Trophoblast cell (in vitro differentiated cells and primary cell): ENCODE measurements at regions not wholly inside any gene's neighbourhood (a gene's known extent, or its start where the extent isn't known, plus 50 kb on each side); places are given as distances from the start of the nearest gene placed in this dataset.

ENCODE experiments used
- DNase-seq, 2 donors: peaks; one replicate each; pipeline ENCODE4 v3.0.0-alpha.2; 2016
- H2AFZ ChIP-seq: 2 replicates; pipeline ENCODE4 v1.6.1; 2013; ENCODE audit warnings: low read length, moderate library complexity, mild to moderate bottlenecking; ENCODE audit not compliant: insufficient read depth, poor library complexity
- H2AK5ac ChIP-seq: 2 replicates; pipeline ENCODE4 v1.6.1; 2013; ENCODE audit warnings: mild to moderate bottlenecking, low read length
- H2BK120ac ChIP-seq: 2 replicates; pipeline ENCODE4 v1.6.1; 2013; ENCODE audit warnings: low read length, mild to moderate bottlenecking, moderate library complexity; ENCODE audit not compliant: insufficient read depth, poor library complexity
- H2BK12ac ChIP-seq: 2 replicates; pipeline ENCODE4 v1.6.1; 2013; ENCODE audit warnings: mild to moderate bottlenecking, low read length, moderate library complexity
- H2BK5ac ChIP-seq: 2 replicates; pipeline ENCODE4 v1.6.1; 2013; ENCODE audit warnings: low read length, low read depth, moderate library complexity, mild to moderate bottlenecking; ENCODE audit not compliant: poor library complexity
- H3K14ac ChIP-seq: 2 replicates; pipeline ENCODE4 v1.6.1; 2013; ENCODE audit warnings: mild to moderate bottlenecking, low read length
- H3K18ac ChIP-seq: 2 replicates; pipeline ENCODE4 v1.6.1; 2013; ENCODE audit warnings: mild to moderate bottlenecking, low read length
- H3K23ac ChIP-seq: 2 replicates; pipeline ENCODE4 v1.6.1; 2013; ENCODE audit warnings: low read length
- H3K27ac ChIP-seq: 2 replicates; pipeline ENCODE4 v1.5.1; 2013; ENCODE audit warnings: low read depth, mild to moderate bottlenecking, inconsistent platforms, low read length, moderate library complexity
- H3K27me3 ChIP-seq: 2 replicates; pipeline ENCODE4 v1.6.1; 2013; ENCODE audit warnings: inconsistent platforms, mild to moderate bottlenecking, low read length, moderate library complexity; ENCODE audit not compliant: insufficient read depth
- H3K36me3 ChIP-seq, 2 experiments: 1 replicate in 1 of 2; 2 replicates in 1 of 2; pipeline ENCODE4 v1.6.1; 2013; ENCODE audit warnings: low read length in 2 of 2, mild to moderate bottlenecking in 2 of 2, moderate library complexity in 1 of 2; ENCODE audit not compliant: insufficient read depth in 2 of 2, control insufficient read depth in 1 of 2
- H3K4ac ChIP-seq: 2 replicates; pipeline ENCODE4 v1.6.1; 2013; ENCODE audit warnings: low read depth, mild to moderate bottlenecking, low read length, moderate library complexity
- H3K4me1 ChIP-seq, 2 experiments: 1 replicate in 1 of 2; 2 replicates in 1 of 2; pipeline ENCODE4 v1.6.1; 2013; ENCODE audit warnings: low read length in 2 of 2, mild to moderate bottlenecking in 2 of 2, moderate library complexity in 1 of 2; ENCODE audit not compliant: insufficient read depth in 2 of 2, control insufficient read depth in 1 of 2
- H3K4me2 ChIP-seq: 2 replicates; pipeline ENCODE4 v1.6.1; 2013; ENCODE audit warnings: inconsistent platforms, mild to moderate bottlenecking, low read length, moderate library complexity
- H3K4me3 ChIP-seq: 2 replicates; pipeline ENCODE4 v1.5.1; 2013; ENCODE audit warnings: mild to moderate bottlenecking, low read depth, low read length, inconsistent platforms
- H3K79me1 ChIP-seq: one replicate; pipeline ENCODE4 v1.6.1; 2013; ENCODE audit warnings: low read length
- H3K79me2 ChIP-seq: 2 replicates; pipeline ENCODE4 v1.6.1; 2013; ENCODE audit warnings: low read length, mild to moderate bottlenecking; ENCODE audit not compliant: control insufficient read depth, insufficient read depth, poor library complexity
- H3K9ac ChIP-seq: 2 replicates; pipeline ENCODE4 v1.6.1; 2013; ENCODE audit warnings: mild to moderate bottlenecking, low read length
- H3K9me3 ChIP-seq: 2 replicates; pipeline ENCODE4 v1.6.1; 2013; ENCODE audit warnings: low read depth, mild to moderate bottlenecking, control low read depth, inconsistent platforms, low read length; ENCODE audit not compliant: insufficient read depth
- H4K12ac ChIP-seq: 2 replicates; pipeline ENCODE4 v1.6.1; 2013; ENCODE audit warnings: low read depth, mild to moderate bottlenecking, low read length, moderate library complexity
- H4K8ac ChIP-seq: 2 replicates; pipeline ENCODE4 v1.6.1; 2013; ENCODE audit warnings: low read depth, mild to moderate bottlenecking, low read length, moderate library complexity
- H4K91ac ChIP-seq: one replicate; pipeline ENCODE4 v1.6.1; 2013; ENCODE audit warnings: low read depth, mild to moderate bottlenecking, low read length, moderate library complexity
- WGBS: extraction: QIAGEN DNeasy Blood & Tissue Kit; methylation state at CpG from one replicate; pipeline ENCODE4 v1.1.7; 2013; ENCODE audit warnings: missing lambda C conversion rate; ENCODE audit not compliant: insufficient read length, insufficient coverage; ENCODE audit errors: extremely low coverage; 5-methylcytosine and 5-hydroxymethylcytosine counted together

GRCh38 chr18:10225300-10225699 is 229.1 kb upstream of the APCDD1 start:
- no peak overlapping the region for H2BK120ac ChIP-seq
- no peak overlapping the region for H3K14ac ChIP-seq
- H2AK5ac ChIP-seq, result no peak overlapping the region
- no peak for DNase-seq
- no peaks in the 10 kb centered on the region for H3K79me2 ChIP-seq
- H3K4me3 ChIP-seq, result no peak overlapping the region
- no peak overlapping the region for H3K4me2 ChIP-seq
- WGBS, result no CpG with 5 or more reads among the region's 6 CpGs
- no peak overlapping the region for H4K12ac ChIP-seq
- H4K8ac ChIP-seq, result no peak overlapping the region
- H3K27ac ChIP-seq, result no peak overlapping the region
- no peak overlapping the region for H4K91ac ChIP-seq
- H3K4me1 ChIP-seq, result no peaks in the 10 kb centered on the region
- H3K36me3 ChIP-seq, result no peaks in the 10 kb centered on the region
- no peaks in the 10 kb centered on the region for H3K79me1 ChIP-seq
- no peak overlapping the region for H3K9ac ChIP-seq
- peaks cover 9% of the 10 kb centered on the region for H3K9me3 ChIP-seq
- no peak overlapping the region for H3K18ac ChIP-seq
- no peak overlapping the region for H3K4ac ChIP-seq
- H2AFZ ChIP-seq, result no peak overlapping the region
- no peaks in the 10 kb centered on the region for H3K27me3 ChIP-seq
- H2BK12ac ChIP-seq, result no peak overlapping the region
- no peak overlapping the region for H3K23ac ChIP-seq
- no peak overlapping the region for H2BK5ac ChIP-seq

- H3K23ac ChIP-seq, result no peak overlapping the region
Measured at GRCh38 chr18:10226971-10227370, 227.5 kb upstream of the APCDD1 start.

DNA sequence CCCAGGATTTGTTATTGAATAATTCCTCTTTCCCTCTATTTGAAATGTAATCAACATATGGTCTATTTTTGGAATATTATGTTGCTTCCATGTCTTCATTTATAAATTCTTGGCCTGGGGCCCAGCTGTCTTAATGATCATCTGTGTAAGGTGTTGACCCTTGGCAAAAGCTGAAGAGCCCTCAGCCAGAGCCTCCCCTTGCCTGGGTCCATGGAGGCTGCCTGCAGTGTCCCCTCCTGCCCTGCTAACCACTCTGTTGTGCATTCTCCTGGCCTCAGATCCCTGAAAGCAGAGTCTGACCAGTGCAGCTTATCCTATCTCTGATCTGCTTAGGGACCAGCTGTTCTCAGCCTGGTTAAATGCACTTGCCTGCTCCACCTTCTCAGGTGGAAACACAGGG is 226.1 kb upstream of the APCDD1 start:
- Histone ChIP-seq H3K79me1 (no peaks in the 10 kb centered on the region), H4K8ac (no peak overlapping the region), H3K4me3 (no peak overlapping the region), H3K23ac (no peak overlapping the region), H3K79me2 (no peaks in the 10 kb centered on the region), H3K4ac (no peak overlapping the region), H4K91ac (no peak overlapping the region), H2BK120ac (no peak overlapping the region), H2AK5ac (no peak overlapping the region), H3K27me3 (no peaks in the 10 kb centered on the region), H3K4me1 (no peaks in the 10 kb centered on the region), H3K36me3 (no peaks in the 10 kb centered on the region), H4K12ac (no peak overlapping the region), H3K9me3 (peaks cover 9% of the 10 kb centered on the region), H3K9ac (no peak overlapping the region), H2BK5ac (no peak overlapping the region), H2AFZ (no peak overlapping the region), H3K27ac (no peak overlapping the region), H3K14ac (no peak overlapping the region), H3K4me2 (no peak overlapping the region), H2BK12ac (no peak overlapping the region), H3K18ac (no peak overlapping the region)
- DNase-seq, result no peak

More at GRCh38 chr18:10226971-10227370, 227.5 kb upstream of the APCDD1 start:
- no peak for DNase-seq
- no peak overlapping the region for H2BK120ac ChIP-seq
- no peaks in the 10 kb centered on the region for H3K4me1 ChIP-seq
- no peak overlapping the region for H2AFZ ChIP-seq
- H4K8ac ChIP-seq, result no peak overlapping the region
- H3K4me3 ChIP-seq, result no peak overlapping the region
- peak overlapping the region; percentile 36 for H3K9ac ChIP-seq
- no peaks in the 10 kb centered on the region for H3K79me1 ChIP-seq
- H3K9me3 ChIP-seq, result peaks cover 7% of the 10 kb centered on the region
- H2BK12ac ChIP-seq, result no peak overlapping the region
- H2BK5ac ChIP-seq, result no peak overlapping the region
- H4K91ac ChIP-seq, result no peak overlapping the region
- no CpG with 5 or more reads among the region's 2 CpGs for WGBS
- H3K18ac ChIP-seq, result no peak overlapping the region
- no peak overlapping the region for H3K27ac ChIP-seq
- no peaks in the 10 kb centered on the region for H3K36me3 ChIP-seq
- no peak overlapping the region for H4K12ac ChIP-seq
- no peak overlapping the region for H3K4me2 ChIP-seq
- H3K27me3 ChIP-seq, result no peaks in the 10 kb centered on the region
- no peak overlapping the region for H3K14ac ChIP-seq
- no peak overlapping the region for H3K4ac ChIP-seq
- H2AK5ac ChIP-seq, result no peak overlapping the region
- no peaks in the 10 kb centered on the region for H3K79me2 ChIP-seq

- H3K9me3 ChIP-seq, result peaks cover 11% of the 10 kb centered on the region
- H2AFZ ChIP-seq, result no peak overlapping the region
Measured at GRCh38 chr18:10229458-10229857, 225.0 kb upstream of the APCDD1 start.

More at GRCh38 chr18:10229458-10229857, 225.0 kb upstream of the APCDD1 start:
- Histone ChIP-seq H3K4me2 (no peak overlapping the region), H4K8ac (no peak overlapping the region), H2AK5ac (no peak overlapping the region), H3K4me1 (no peaks in the 10 kb centered on the region), H3K4ac (no peak overlapping the region), H3K27ac (no peak overlapping the region), H3K27me3 (no peaks in the 10 kb centered on the region), H2BK5ac (no peak overlapping the region), H3K9ac (no peak overlapping the region), H4K12ac (no peak overlapping the region), H2BK120ac (no peak overlapping the region), H4K91ac (no peak overlapping the region), H3K14ac (no peak overlapping the region), H3K18ac (no peak overlapping the region), H3K4me3 (no peak overlapping the region), H3K36me3 (no peaks in the 10 kb centered on the region), H3K23ac (no peak overlapping the region), H3K79me2 (no peaks in the 10 kb centered on the region), H2BK12ac (no peak overlapping the region), H3K79me1 (no peaks in the 10 kb centered on the region)
- no peak for DNase-seq
- no CpG with 5 or more reads among the region's 3 CpGs for WGBS
